Endothelial cell of umbilical vein (primary cell): ENCODE measurements at regions not wholly inside any gene's neighbourhood (a gene's known extent, or its start where the extent isn't known, plus 50 kb on each side); places are given as distances from the start of the nearest gene placed in this dataset.

Experiments
- BruUV-seq: library from RNA; stranded (reverse); fragments of 400-500 nt; replicated peaks from 2 replicates; lab custom pipeline; 2021; lab: Mats Ljungman, UMichigan
- CTCF ChIA-PET: fragments of 300-600, 350-600 bp; sonication (Branson Sonifier 250); formaldehyde crosslinking; loops from one replicate; lab custom pipeline; 2021; ENCODE audit warnings: antibody characterized with exemption, inconsistent platforms; lab: Charles Lee
- POLR2A ChIA-PET: fragments of 300-600, 350-600 bp; sonication (Branson Sonifier 250); formaldehyde crosslinking; loops from one replicate; lab custom pipeline; 2021; ENCODE audit warnings: antibody characterized with exemption, inconsistent platforms; lab: Charles Lee
- DNase-seq: peaks from one replicate; pipeline ENCODE4 v3.0.0-alpha.2; 2011; ENCODE audit warnings: low read depth, low spot score
- FAIRE-seq: peaks from 2 replicates; lab custom pipeline; 2011; peaks lifted over from hg19 to GRCh38; lab: Jason Lieb, UNC
- H2AFZ ChIP-seq: 2 replicates; pipeline ENCODE4 v1.6.0; 2012; ENCODE audit warnings: low read depth, low read length, control low read depth, inconsistent platforms
- H3K27ac ChIP-seq: 2 replicates; pipeline ENCODE4 v1.5.1; 2011; ENCODE audit warnings: low read depth, mild to moderate bottlenecking, control low read depth, low read length, moderate library complexity; ENCODE audit not compliant: insufficient read depth
- H3K27me3 ChIP-seq, 2 experiments: 2 replicates each; pipeline versions ENCODE4 v1.6.0 to v1.6.1; 2011; ENCODE audit warnings: low read length in 2 of 2, mixed read lengths in 1 of 2; ENCODE audit not compliant: control insufficient read depth in 2 of 2, insufficient read depth in 2 of 2
- H3K36me3 ChIP-seq, 2 experiments: 2 replicates in 1 of 2; 3 replicates in 1 of 2; pipeline ENCODE4 v1.5.1; 2011; ENCODE audit warnings: low read length in 2 of 2, mild to moderate bottlenecking in 1 of 2, moderate library complexity in 1 of 2; ENCODE audit not compliant: control insufficient read depth in 2 of 2, insufficient read depth in 2 of 2; ENCODE audit errors: extremely low read depth in 1 of 2
- H3K4me1 ChIP-seq: 3 replicates; pipeline ENCODE4 v1.5.1; 2011; ENCODE audit warnings: mild to moderate bottlenecking, low read length; ENCODE audit not compliant: control insufficient read depth, insufficient read depth; ENCODE audit errors: extremely low read depth
- H3K4me2 ChIP-seq: 2 replicates; pipeline ENCODE4 v1.6.1; 2011; ENCODE audit warnings: low read length, control low read depth, mixed read lengths; ENCODE audit not compliant: insufficient read depth
- H3K4me3 ChIP-seq, 3 experiments: fragments of 200-600 bp in 1 of 3; sonication (generic), shearing (Covaris generic) in 1 of 3; replicated peaks in 1 of 3; 2 replicates each; pipeline ENCODE4 v1.5.1; 2011 to 2016; ENCODE audit warnings: control low read depth in 3 of 3, low read length in 3 of 3, mild to moderate bottlenecking in 2 of 3, inconsistent platforms in 1 of 3, low read depth in 1 of 3, moderate library complexity in 1 of 3; ENCODE audit not compliant: insufficient read depth in 1 of 3
- H3K79me2 ChIP-seq: 2 replicates; pipeline ENCODE4 v1.6.0; 2012; ENCODE audit warnings: low read length, inconsistent platforms; ENCODE audit not compliant: control insufficient read depth, insufficient read depth
- H3K9ac ChIP-seq: replicated peaks from 2 replicates; pipeline ENCODE3; 2011; ENCODE audit warnings: low read length, control low read depth; ENCODE audit not compliant: insufficient read depth; ENCODE audit errors: extremely low read depth
- H3K9me1 ChIP-seq: replicated peaks from 3 replicates; pipeline ENCODE4 v1.6.0; 2011; ENCODE audit warnings: mild to moderate bottlenecking, low read length; ENCODE audit not compliant: control insufficient read depth, insufficient read depth; ENCODE audit errors: extremely low read depth
- H3K9me3 ChIP-seq: replicated peaks from 2 replicates; pipeline ENCODE4 v1.5.1; 2012; ENCODE audit warnings: low read length, inconsistent platforms; ENCODE audit not compliant: control insufficient read depth, insufficient read depth
- H4K20me1 ChIP-seq: replicated peaks from 2 replicates; pipeline ENCODE3; 2011; ENCODE audit warnings: mild to moderate bottlenecking, low read length; ENCODE audit not compliant: control insufficient read depth, insufficient read depth; ENCODE audit errors: extremely low read depth
- CTCF ChIP-seq, 2 donors: IDR thresholded peaks; 1 replicate in 1 of 2; 2 replicates in 1 of 2; pipeline ENCODE4 v1.5.1; 2011; ENCODE audit warnings: low read length in 2 of 2, mild to moderate bottlenecking in 2 of 2, moderate library complexity in 2 of 2, control low read depth in 1 of 2, inconsistent platforms in 1 of 2, low read depth in 1 of 2; ENCODE audit not compliant: insufficient read depth in 1 of 2; ENCODE audit errors: extremely low read depth in 1 of 2
- EZH2 ChIP-seq: IDR thresholded peaks from 2 replicates; pipeline ENCODE4 v1.6.1; 2012; ENCODE audit warnings: borderline replicate concordance, low read depth, mild to moderate bottlenecking, moderate library complexity, low read length, inconsistent platforms; ENCODE audit not compliant: severe bottlenecking
- FOS ChIP-seq: IDR thresholded peaks from 2 replicates; pipeline ENCODE4 v1.6.1; 2011; ENCODE audit warnings: mild to moderate bottlenecking, low read length, moderate library complexity, borderline replicate concordance; ENCODE audit not compliant: insufficient read depth
- GATA2 ChIP-seq: IDR thresholded peaks from 2 replicates; pipeline ENCODE4 v1.7.0; 2011; ENCODE audit warnings: low read depth, mild to moderate bottlenecking, moderate library complexity, mixed read lengths, low read length; ENCODE audit not compliant: insufficient read length, insufficient read depth
- JUN ChIP-seq: IDR thresholded peaks from 2 replicates; pipeline ENCODE4 v1.6.1; 2011; ENCODE audit warnings: borderline replicate concordance, low read depth; ENCODE audit not compliant: insufficient read length, insufficient read depth
- MAX ChIP-seq: IDR thresholded peaks from 2 replicates; pipeline ENCODE4 v1.6.1; 2011; ENCODE audit not compliant: insufficient read depth, insufficient read length
- MYC ChIP-seq: IDR thresholded peaks from one replicate; pipeline ENCODE4 v1.6.1; 2011; ENCODE audit warnings: mild to moderate bottlenecking, low read depth, low read length
- POLR2A ChIP-seq: IDR thresholded peaks from 2 replicates; pipeline ENCODE4 v1.6.1; 2012; ENCODE audit warnings: low read depth, mild to moderate bottlenecking, control low read depth, low read length
- POLR2AphosphoS5 ChIP-seq: IDR thresholded peaks from 2 replicates; pipeline ENCODE4 v1.6.1; 2012; ENCODE audit warnings: low read depth, mild to moderate bottlenecking, control low read depth, low read length, moderate library complexity; ENCODE audit not compliant: insufficient read depth
- dilution Hi-C: fragments of 300-500 bp; cut with MboI; formaldehyde crosslinking; loops from one replicate; pipeline ENCODE4 v1.15.0; 2019; ENCODE audit warnings: low sequenced_read_pairs; ENCODE audit not compliant: extremely low pct_ligation_motif_present
- intact Hi-C: fragments of 100-400 bp; cut with micrococcal nuclease; formaldehyde crosslinking; loops from one replicate; pipeline ENCODE4 v1.10.0; 2022

- CTCF ChIA-PET = no interaction called here
- Histone ChIP-seq H3K9ac (no peak overlapping the region), H2AFZ (no peak overlapping the region), H3K27ac (no peak overlapping the region), H3K36me3 (no peaks in the 10 kb centered on the region), H3K4me3 (no peak overlapping the region), H4K20me1 (no peaks in the 10 kb centered on the region), H3K9me1 (no peaks in the 10 kb centered on the region), H3K27me3 (no peaks in the 10 kb centered on the region), H3K4me1 (no peaks in the 10 kb centered on the region), H3K4me2 (no peak overlapping the region), H3K9me3 (no peaks in the 10 kb centered on the region), H3K79me2 (no peaks in the 10 kb centered on the region)
- FAIRE-seq (no peak), DNase-seq (no peak)
- TF ChIP-seq JUN (no peak), MYC (no peak), POLR2AphosphoS5 (no peak), POLR2A (no peak), MAX (no peak), FOS (no peak), CTCF (IDR thresholded peaks at IDR 0.05; ENCODE audit: extremely low read depth in 1 of 2, insufficient read depth in 1 of 2, low read depth in 1 of 2, low read length in 2 of 2) (no peak), EZH2 (no peak), GATA2 (no peak)
- no TSS peak for BruUV-seq
- dilution Hi-C loops (no loop called here), intact Hi-C loops (no loop called here)
- POLR2A ChIA-PET = no interaction called here
Observed at GRCh38 chr16:66172463-66172862, 194.0 kb upstream of the CDH5 start.
